ENCODE measurements at regions not wholly inside any gene's neighbourhood (a gene's known extent, or its start where the extent isn't known, plus 50 kb on each side); places are given as distances from the start of the nearest gene placed in this dataset.
"Not testable (repeated sequence)": the region's sequence is repeated elsewhere in the genome, so short reads cannot be mapped to it uniquely, and the experiment has no call there.

GRCh38 chr2:150370561-150370960, 116.9 kb downstream of the RND3 start:
- DNase-seq: peak; percentile 52

- no peak for DNase-seq
Measured at GRCh38 chr2:150369862-150370261, 117.6 kb downstream of the RND3 start.

- no peak for DNase-seq
Measured at GRCh38 chr2:150358468-150358807, 129.0 kb downstream of the RND3 start.

DNA sequence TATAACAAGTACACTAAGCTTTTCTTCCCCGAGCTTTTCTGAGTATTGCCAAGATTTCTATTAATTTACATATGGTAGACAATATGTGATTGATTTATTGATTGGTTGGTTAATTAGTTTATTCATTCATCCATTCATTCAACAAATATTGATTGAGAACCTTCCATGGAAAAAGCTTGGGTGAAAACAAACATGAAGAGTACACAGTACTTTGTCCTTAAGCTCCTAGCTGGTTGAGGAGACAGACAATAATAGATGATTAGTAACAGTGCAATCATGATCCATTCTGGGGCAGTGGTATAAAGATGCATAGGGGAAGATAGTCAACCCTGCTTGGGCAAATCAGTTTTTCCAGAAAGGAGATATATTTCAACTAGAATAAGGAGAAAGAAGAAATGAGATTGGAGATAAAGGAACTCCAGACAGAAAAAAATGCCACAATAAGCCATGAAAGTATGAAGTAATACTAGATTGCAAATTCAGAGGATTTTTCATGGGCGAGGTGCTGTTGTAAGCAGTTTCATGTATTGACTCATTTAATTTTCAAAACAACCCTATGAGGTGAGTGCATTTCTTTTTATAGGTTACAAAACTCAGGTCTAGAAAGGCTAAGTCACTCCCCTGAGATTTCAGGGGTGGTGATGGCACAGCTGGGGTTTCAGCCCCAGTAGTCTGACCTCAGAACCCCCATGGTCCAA, 129.5 kb downstream of the RND3 start:
- DNase-seq: no peak

DNA sequence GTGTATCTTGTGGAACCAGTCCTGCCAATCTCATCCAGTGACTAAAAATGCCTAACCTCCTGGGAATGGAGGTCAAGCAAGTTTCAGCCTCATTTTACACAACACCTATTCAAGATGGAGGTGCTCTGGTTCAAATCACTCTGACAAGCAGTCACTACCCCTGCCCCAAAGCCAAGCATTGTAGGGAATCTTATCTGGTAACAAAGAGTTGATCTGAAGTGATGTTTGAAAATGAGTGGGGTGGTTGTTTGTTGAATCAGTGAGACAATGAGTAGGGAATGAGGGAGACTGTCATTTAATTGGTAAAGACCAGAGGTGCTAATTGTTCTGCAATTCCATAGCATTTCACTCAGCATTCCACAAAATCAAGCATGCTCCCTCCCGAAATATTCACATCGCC, 132.0 kb downstream of the RND3 start:
- no peak for DNase-seq

GRCh38 chr2:150353376-150353775, 134.1 kb downstream of the RND3 start:
- no peak for DNase-seq

GRCh38 chr2:150351922-150352321, 135.5 kb downstream of the RND3 start:
- no peak for DNase-seq

GRCh38 chr2:150350500-150350899, 137.0 kb downstream of the RND3 start:
- DNase-seq: no peak

GRCh38 chr2:150346806-150347205, 140.7 kb downstream of the RND3 start:
- DNase-seq: no peak

DNA sequence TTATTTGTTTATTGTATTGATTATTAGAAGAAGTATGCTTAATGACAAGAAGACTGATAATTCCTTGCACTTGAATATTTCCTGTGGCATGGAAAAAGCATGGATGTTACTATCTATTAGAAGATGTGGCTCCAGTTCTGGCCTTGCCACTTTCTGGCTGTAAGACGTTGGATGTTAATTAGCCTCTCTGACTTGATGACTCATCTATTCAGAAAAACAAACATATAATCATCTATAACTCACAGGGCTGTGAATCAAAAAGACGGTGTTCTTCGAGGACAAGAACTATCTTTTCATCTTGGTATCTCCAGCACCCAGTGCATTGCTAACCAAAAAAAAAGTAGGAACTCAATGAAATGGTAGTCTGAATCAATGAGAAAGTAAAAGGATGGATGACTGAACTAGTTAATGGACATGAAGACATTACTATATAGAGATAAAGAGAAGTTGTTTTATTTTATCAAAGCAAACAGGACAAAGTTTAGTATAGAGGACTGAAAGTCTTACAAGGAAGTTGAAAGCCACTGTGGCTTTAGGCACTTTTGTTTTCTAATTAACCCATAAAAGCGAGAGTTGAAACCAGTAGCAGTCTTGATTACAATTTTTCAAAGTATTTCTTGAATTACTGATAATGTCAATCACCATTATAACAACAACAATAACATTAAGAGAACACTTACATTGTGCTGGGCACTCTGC, 145.3 kb downstream of the RND3 start:
- DNase-seq: no peak

GRCh38 chr2:150339951-150340350, 147.5 kb downstream of the RND3 start:
- DNase-seq: no peak

DNA sequence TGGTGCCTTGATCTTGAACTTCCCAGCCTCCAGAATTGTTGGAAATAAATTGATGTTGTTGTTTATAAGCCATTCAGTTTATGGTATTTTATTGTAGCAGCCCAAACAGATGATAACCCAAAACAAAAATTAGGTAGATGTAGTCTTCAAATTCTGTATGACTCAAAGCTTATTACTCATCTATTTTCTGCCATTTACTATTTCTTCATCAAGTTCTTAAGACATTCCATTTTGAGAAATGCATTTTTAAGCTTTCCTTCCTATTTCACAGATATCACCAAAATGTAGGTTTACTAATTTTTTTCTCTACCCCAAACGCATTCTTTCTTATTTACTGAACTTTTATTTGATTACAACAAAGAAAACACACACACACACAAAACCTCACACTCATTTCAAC, 148.2 kb downstream of the RND3 start:
- no peak for DNase-seq

DNA sequence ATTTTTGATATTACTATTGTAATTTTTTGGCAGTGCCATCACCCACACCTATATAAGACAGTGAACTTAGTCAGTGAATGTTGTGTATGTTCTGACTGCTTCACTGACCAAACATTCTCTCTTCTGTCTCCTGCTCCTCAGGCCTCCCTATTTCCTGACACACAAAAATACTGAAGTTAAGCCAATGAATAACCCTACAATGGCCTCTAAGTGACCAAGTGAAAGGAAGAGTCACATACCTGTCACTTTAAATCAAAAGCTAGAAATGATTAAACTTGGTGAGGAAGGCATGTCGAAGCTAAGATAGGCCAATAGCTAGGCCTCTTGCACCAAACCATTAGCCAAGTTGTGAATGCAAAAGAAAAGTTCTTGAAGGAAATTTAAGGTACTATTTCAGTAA, 151.9 kb downstream of the RND3 start:
- DNase-seq: no peak

DNA sequence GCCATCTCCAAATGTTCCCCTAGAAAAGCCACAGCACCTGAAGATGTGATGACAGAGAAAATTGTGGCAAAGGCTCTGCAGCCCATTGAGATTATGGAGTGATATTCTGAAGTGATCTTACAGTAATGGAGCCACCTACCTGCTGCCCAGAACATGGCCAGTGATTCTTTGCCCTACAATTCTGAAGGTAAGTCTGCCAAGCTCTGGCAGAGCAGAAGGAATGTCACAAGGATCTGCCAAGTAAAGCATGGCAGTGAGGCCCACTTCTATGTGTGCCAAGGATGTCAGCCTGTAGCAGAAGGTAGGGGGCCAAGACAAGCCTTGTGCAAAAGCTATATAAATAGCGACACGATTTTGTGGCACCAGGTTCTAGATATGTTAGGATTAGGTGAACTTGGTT, 155.1 kb downstream of the RND3 start:
- DNase-seq: no peak

- no peak for DNase-seq
Measured at GRCh38 chr2:150327564-150328489, 159.6 kb downstream of the RND3 start.

DNA sequence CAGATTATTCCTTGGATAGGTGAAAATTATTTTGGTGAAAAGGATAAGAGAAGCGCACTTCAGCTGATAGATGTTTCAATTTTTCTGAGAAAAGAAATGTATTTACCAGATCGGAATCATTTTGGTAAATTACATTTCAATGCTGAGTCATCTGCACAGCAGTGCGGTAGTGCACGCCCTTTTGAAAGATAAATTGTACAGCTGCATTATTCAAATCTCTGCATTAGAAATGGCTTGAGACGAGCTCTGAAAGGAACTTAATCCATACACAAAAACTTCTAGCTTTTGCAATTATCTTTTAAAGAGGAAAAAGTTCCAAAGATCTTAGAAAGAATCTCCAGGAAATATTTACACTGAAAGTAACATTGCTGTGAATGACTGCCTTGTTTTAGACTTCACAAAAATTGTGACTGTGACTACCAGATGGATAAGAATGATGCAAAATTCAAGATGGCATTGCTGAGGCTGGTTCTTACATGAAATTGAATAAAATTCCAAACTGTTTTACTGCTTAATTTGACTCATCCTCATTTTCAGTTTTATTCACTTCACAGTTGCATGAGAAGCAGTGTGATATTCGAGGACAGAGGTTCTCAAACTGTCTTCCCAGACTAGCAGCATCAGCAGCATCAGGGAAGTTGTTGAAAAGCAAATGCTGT, 161.7 kb downstream of the RND3 start:
- DNase-seq: no peak

DNA sequence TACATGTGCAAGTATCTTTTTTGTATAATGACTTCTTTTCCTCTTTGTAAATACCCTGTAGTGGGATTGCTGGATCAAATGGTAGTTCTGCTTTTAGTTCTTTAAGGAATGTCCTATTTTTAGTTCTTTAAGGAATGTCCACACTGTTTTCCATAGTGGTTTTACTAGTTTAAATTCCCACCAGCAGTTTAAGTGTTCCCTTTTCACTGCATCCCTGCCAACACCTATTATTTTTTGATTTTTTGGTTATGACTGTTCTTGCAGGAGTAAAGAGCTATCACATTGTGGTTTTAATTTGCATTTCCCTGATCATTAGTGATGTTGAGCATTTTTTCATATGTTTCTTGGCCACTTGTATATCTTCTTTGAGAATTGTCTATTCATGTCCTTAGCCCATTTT, 164.4 kb downstream of the RND3 start:
- not testable (repeated sequence) for DNase-seq

DNA sequence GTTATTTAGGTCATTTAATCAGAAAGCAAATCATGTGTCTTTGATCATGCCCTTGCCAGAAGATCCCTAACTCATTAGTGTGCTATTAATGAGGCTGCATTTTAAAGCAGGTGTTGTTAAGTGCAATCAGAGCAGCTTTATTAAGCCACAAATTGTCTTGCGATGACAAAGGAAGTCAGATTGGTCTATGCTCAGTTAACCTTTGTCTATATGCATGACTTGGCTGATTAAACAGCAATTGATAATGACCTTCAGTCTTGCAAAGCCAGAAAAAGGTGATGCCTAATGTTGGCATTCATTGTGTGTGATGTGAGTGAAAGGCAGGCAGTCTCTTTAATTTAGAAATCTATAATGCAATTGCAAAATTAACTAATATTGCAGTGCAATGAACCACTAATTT, 166.9 kb downstream of the RND3 start:
- DNase-seq: no peak

DNA sequence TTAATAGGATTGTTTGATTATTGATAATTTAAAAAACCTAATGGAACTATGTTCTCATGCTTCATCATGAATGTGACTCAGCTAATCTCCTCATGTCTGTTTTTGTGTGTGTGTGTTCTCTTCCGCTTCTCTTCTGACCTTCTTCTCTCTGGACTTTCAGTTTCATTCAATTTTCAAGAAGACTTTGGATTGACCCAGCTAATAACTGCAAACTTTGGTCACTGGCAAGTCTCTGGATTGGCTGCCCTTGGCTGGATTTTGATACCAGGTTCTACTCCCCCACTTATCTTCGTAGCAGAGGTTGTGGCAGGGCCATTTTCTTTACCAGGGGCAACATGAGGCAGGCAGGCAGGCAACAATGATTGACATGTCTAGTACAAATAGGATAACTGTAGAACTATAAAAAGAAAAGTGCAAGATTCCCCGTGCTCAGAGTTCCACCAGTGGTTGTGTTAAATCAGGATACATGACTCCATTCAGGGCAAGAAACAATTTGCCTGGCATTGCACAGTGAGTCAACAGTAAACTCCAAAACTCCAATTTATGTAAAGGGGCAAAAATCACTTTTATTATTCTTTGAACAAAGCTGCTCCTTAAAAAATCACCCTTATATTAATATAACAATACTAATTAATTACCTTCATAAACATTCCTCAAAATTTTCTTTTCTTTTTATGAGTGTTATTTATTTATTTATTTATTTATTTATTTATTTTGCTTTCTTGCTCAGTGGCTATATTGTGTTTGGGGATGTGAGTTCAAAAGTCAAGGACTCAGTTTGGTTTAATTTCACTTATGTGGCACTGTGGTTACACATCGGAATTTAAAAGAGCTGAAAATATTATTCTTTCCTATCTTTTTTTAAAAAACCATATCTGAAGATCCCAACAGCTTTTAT, 167.6 kb downstream of the RND3 start:
- DNase-seq: no peak

GRCh38 chr2:150319085-150319484, 168.4 kb downstream of the RND3 start:
- no peak for DNase-seq

DNA sequence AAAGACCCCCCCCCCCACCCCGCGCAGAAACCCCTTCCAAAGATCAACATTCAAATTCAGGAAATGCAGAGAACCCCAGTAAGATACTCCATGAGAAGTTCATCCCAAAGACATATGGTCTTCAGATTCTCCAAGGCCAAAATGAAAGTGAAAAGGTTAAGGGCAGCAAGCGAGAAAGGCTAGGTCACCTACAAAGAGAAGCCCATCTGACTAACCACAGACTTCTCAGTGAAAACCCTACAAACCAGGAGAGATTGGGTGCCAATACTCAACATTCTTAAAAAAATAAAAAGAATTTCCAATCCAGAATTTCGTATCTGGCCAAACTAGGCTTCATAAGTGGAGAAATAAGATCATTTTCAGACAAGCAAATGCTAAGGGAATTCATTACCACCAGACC, 175.2 kb downstream of the RND3 start:
- no peak for DNase-seq

Measured in NCI-H510A treated with DMSO at 0.1 percent for 48 hours (cell line).